ENCODE measurements at regions not wholly inside any gene's neighbourhood (a gene's known extent, or its start where the extent isn't known, plus 50 kb on each side); places are given as distances from the start of the nearest gene placed in this dataset.
"Not testable (repeated sequence)": the region's sequence is repeated elsewhere in the genome, so short reads cannot be mapped to it uniquely, and the experiment has no call there.

DNA sequence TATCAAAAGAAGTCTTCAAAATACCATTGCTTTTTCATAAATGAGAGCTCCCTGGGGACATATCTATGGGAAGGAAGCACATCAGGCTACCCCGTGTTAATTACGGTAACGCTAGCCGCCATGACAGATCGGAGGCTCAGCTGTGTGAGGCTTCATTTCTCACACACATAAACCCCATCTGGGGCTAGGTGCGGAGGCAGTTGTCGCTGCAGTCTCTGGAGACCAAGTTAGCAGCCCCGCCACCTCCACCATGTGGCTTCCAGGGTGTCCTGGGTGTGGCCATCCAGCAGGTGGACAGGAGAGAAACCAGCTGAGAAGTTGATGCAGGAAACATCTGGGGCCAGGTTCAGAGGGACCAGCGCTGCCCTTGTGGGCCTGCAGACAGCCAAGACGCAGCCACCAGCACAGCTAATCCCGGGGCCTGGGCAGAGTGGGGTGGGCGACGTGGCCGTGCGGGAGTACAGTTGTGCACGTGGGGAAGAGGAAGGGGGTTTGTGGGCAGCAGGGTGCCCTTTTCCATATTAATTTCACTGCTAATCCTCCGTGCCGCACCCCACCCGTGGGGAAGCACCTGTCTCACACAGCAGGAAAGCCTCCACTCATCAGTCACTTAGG, 426.5 kb downstream of the IRX1 start:
- no peak for DNase-seq

DNA sequence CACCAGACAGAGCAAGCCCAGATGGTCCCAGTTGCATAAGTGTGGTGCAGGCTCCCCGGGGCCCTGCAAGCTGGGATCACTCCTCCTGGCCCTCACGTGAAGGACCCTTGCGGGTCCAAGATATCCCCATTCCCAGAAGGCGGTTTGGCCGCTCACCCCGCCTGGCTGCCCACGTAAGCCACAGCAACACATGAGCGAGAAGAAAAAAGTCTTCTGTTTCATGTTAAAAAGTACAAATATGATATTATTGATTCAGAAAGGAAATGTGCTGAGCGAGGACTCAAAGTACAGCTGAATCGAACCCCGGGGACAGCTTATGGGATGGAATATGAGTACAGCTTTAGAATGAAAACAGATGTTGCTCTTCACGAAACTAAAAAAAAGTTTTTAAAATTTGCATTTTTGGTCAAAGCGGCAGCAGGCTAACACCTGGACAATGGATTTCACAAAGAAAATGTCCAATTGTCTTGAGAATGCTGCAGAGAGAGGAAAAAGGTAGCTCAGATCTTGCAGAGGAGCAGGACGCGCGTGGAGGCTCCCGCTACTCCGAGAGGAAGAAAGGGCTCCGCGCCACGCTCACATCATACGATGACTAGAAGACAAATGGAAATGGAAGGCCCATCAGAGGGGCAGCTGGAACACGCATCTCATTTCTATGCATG, 427.6 kb downstream of the IRX1 start:
- no peak for DNase-seq

DNA sequence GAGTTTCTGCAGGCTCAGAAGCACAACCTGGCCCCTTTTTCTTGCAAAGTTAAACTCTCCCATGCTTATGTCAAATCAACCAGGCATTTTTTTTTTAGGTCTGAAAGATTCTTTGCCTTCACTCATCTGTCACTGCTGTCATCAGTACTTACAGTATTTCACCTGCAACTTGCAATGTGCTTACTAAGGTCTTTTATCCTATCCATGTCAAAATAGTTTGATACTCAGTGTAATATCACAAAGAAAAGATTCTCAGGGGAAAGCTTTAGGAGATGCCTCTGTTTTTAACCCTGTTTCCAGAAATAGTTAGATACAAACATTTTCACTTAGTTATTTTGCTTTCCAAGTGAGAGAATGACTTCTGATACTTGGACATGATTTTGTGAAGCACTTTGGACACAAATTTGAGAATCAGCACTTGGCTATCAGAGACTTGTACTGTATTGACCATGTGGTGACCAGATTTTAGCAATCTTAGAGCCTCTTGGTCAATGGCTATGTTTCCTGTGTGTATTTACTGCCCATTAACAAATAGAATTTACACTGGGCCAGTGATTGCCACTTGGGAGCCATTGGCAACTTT, 428.2 kb downstream of the IRX1 start:
- no peak for DNase-seq

DNA sequence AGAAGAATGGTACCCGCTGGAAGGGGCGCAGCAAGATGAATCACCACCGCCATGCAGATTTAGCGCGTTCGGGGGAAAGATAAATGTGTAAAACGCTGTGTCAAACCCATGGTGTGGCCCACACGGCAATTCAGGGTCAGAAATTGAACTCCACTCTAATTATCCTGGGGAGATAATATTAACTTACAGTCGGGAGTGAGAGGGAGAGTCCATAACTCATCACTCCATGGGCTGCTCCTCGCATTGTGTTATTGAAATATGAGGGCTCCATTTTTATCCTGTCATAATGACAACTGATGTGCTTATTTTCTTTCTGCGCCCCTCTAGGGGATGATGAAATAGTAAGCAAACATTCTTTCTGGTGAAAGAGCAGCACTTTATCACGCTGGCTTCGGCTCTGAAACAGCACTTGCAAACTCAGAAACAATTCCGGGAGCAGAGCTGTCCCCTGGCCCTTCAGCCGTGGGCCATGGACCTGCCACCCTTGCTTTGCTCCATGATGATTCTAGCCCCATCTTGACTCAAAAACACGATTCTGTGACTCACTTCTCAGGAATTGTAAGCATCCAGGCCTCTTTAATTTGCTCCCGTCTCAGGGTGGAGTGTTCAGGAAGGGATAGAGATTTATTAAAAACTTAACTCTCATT, 431.6 kb downstream of the IRX1 start:
- DNase-seq: no peak

DNA sequence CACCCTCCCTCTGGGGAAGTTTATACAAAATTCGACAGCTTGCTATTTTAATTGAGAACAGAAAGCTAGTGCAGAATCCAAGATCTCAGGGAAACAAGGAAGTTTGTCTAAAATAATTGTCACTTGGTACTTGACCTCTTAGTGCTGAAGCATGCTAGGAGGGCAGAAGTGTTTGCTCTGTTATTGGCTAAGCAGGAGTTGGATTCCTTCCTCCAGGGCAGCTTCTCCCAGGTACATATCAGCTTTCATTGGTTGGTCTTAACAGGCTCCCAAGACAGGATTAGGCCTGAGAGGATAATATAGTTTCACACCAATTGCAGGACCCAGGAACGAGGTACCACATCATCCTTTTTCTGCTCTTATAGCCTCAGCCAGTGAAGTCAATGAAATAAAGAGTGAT, 432.8 kb downstream of the IRX1 start:
- DNase-seq: no peak

DNA sequence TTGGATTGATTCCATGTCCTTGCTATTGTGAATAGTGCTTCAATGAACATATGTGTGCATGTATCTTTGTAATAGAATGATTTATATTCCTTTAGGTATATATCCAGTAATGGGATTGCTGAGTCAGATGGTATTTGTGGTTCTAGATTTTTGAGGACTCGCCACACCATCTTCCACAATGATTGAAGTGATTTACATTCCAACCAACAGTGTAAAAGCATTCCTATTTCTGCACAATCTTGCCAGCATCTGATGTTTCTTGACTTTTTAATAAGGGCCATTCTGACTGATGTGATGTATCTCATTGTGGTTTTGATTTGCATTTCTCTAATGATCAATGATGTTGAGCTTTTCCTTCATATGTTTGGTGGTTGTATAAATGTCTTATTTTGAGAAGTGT, 437.9 kb downstream of the IRX1 start:
- DNase-seq: not testable (repeated sequence)

DNA sequence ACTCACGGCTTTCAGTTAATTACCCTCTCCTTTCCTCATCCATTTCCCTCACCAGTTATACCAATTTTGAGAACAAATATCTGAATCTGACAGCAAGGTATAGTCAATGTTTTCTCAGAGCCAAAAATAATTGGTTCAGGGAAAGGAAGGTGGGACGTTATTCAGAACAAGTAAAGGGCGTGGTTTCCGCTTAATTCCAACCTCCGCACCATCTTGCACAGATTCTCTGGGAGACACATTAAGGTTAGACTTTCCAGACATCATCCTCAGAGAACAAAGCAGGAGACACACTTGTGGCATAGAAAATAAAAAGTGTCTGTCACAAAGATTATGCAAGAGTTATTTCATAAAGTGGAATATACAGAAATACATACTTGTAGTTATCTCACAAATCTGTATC, 441.2 kb downstream of the IRX1 start:
- DNase-seq: no peak

DNA sequence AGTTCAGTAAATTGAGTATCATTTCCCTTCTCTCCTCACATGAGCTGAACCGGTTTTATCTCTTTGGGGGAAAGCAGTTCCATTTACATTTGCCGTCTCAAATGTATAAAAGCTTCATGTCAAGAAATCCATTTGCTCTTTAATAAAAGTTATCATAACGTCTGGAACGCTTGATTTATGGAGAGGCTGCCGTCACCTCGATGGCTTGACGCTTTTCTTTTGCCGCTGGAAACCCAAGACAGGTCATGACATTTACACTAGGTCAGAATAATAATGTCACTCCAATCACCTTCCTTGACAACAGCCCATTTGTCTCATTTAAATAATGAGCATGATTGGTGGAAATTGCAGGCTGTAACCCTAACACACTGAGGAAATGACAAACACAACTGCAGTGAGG, 443.4 kb downstream of the IRX1 start:
- DNase-seq: no peak

DNA sequence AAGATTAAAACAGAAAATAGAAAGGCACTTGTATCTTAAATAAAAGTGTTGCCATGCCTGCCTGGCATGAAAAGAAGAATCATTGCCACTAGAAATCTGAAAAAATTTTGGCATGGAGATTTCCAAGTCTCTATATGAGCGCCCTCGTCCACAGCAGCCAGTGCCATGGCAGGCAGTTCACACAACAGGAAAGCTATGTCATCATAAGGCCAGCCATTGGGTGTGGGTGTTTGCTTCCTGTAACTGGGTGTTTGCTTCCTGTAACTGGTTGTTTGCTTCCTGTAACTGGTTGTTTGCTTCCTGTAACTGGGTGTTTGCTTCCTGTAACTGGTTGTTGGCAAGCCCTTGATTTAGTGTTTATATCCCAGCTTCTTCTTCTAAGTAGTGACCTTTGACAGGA, 446.7 kb downstream of the IRX1 start:
- no peak for DNase-seq

DNA sequence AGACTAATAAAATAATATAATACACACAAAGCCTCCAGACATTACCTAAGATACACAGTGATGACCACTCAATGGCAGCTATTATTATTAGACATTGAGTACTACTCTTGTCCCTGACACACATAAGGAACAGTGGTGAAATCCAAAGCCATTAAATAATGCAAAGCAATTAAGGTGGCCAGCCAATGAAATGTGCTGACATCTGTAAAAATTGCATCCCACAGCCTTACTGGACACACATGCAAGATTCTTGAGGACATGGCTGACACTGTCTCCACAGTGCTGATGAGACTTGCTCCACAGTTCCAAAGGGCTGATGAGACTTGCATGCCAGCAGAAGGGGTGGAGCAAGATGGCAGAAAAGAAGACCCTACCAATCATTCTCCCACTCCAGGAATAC, 447.5 kb downstream of the IRX1 start:
- DNase-seq: no peak

DNA sequence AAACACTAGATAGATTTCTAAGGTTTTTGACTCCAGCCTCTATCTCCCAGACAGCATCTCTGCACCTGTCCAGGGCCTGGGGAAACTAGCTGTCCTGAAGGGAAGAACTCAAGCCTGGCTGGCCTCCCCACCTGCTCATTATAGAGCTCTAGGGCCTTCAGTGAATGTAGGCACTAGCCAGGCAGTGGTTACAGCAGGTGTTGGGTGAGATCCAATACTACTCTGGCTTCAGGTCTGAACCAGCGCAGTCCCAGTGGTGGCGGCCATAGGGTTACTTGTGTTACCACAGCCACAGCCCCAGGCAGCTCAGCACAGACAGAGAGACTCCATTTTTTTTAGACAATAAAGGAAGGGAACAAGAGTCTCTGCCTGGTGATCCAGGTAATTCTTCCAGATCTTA, 449.2 kb downstream of the IRX1 start:
- DNase-seq: no peak

DNA sequence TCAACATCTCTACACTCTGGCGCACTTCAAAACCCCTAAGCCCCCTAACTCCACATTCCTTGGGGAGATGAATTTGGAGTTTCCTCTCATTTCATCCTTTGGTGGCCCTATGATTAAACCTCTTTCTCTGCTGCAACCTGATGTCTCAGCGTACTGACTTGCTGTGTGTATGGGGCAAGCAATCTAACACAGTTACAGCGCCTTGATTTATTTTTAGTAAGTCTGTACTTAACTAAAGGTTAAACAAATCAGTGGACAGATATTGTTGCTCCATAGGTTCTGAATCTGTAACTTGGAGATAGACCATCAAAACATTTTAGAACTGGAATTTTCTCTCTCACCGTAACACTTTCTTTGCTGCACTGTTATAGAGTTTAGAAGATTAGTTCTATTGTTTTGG, 452.8 kb downstream of the IRX1 start:
- DNase-seq: no peak

DNA sequence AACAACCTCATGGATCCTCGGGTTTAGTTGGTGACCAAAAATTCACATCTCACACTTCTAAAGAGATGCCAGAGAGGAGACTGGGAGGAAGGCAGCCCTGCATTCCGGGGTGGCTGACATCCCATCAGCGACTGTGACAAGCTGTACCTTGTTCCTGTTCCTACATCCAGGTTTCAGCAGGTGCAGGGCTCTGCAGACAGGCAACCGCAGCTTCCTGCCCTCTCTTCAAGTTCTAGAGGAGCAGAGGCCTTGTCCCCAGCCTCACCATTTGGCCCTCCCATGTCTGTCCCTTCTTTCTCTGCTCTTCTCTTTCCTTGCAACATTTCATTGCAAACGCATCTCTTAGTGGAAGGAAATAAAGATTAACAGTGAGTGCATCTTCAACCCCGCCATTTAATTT, 454.6 kb downstream of the IRX1 start:
- no peak for DNase-seq

DNA sequence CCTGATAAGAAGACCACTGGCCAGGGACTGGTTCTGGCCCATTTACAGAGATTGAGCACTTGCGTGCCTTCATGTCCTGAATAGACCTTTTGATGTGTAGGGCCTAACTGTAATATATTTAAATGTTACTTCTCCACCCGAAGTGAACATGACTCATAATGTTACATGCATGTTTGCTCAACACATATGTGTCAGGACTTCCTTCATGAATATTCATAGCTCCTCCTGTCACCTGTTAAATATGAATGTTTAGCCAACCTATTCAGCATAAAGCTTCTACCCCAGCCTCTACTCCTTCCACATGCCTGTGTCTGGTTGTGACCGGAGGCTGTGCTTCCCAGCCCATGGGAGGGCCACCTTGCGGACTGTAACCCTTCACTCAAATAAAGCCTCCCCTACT, 457.5 kb downstream of the IRX1 start:
- DNase-seq: no peak

DNA sequence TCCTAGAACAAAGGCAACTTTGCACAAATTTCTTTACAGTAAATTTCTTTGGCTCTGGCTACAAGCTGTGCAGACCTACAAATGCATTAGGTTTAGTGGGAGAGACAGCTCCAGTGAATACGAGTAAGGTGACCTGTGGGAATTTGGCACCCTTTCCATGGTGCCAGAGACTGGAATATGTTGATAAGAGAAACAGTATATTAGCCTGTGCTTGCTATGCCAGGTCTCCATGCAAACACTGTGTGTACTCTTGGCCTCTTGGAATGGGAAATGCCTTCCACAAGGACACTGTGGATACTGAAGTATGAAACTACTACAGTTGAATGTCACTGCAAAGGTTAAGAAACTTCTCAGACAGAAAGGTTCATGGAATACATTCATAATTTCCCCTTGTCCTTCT, 458.5 kb downstream of the IRX1 start:
- no peak for DNase-seq

DNA sequence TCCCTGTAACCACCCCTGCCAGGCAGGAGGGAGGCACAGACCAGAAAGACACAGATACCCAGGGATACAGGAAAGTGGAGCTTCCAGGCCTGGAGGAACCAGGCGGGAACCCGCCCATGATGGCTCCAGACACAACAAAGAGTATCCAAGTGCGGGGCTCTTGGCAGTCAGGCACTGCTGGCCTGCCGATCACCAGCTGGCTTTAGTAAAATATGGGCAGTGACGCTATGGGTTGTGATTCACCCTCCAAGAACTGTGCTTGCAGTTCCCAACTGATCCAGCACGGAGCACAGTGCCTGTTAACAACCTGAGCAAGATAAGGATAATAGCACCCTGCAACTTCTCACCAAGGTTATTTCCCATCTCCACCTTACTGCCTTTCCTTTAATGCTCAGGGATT, 463.3 kb downstream of the IRX1 start:
- no peak for DNase-seq

DNA sequence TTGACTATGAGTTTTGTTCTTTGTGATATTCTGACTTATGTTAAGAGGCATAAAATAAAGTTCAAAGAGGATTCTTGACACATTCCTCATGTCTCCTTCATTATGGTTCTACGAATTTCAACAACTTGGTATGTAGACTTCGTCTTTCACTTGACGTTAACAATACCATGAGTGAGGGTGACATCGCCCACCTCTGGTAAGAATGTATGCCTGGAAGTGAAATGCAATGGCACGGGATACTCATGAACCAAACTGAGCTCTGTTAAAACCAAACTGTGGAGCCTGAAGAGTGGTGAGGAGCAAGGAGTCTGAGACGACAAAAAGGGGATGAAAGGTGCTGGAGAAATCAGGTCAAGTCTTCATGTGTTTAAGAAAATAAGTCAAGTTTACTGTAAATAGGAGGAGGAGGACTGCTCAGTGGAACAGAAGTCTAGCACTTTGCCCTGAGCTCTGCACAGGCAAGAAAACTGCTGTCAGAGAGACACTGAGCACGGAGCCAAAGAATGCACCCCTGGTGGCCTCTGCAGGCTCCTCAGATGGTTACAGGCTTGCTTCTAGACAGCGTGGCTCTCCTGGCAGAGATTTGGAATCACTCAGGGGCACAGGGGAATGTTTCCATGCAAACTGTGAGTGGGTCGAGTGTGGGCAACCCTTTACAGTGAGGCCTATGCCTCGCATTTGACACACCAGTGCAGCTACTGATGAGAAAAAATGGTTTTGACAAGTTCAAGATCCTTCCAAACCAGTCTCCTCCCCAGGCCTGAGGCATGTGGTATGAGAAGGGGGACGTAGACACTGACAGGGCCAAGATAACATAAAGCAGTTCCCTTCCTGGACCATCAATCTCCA, 470.1 kb downstream of the IRX1 start:
- DNase-seq: no peak

DNA sequence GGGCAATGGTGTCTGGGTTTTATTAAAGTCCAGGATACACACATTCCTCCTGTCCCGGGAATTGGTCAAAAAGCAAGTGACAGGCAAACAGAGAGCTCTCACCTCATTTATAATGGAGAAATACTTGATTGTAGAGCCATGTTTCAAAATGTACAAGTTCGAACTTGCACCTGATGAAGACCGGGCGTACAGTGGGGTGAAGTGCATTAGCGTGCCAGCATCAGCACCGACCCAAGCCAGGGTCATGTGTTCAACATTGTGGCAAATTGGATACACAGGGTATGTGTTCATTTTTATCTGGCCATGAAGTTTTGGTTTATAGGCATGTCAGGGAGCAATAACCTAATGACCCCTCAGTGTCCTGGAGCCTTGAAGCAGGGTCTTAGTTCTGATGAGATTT, 472.5 kb downstream of the IRX1 start:
- no peak for DNase-seq

DNA sequence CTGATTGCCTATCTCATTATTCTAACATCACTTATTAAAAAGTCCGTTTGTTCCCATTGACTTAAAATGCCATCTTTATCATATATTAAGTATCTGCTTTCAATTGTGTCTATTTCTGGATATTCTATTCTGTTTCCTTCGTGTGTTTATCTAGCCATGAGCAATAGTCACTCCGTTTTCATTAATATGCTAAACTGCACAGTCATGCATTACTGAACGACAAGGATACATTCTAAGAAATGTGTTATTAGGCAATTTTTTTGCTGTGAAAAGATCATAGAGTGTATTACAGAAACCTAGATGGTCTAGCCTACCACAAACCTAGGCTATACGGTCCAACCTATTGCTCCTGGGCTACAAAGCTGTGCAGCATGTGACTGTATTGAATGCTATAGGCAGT, 482.9 kb downstream of the IRX1 start:
- no peak for DNase-seq

DNA sequence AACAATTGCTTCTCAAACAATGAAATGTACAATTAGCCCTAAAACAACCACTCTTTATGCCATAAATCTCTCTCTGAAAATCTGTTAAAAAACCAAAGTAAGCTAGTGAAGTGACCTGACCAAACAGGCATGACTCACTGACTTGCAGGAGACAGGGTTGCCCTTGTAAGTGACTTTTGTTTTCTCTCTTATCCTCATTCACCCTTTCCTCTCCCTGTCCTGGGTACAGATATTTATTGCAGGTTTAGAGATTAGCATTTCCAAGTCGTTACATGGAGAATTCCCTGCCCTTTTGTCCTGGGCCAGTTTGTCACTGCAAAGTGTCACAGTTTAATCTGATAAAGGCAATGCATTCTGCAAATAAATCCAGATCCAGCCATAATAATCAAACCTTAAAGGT, 484.2 kb downstream of the IRX1 start:
- no peak for DNase-seq

DNA sequence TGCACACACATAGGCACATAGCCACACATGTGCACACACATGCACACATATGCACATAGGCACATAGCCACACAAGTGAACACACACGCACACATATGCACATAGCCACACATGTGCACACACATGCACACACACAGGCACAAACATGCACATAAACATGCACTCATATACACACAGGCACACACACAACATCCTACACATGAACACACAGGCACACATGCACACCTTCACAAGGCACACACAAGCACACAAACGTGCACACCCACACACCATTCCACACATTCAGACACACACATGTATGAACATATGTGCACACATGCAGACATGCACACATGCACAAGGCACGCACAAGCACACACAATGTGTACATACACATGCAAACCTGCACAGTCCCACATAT, 484.7 kb downstream of the IRX1 start:
- no peak for DNase-seq

DNA sequence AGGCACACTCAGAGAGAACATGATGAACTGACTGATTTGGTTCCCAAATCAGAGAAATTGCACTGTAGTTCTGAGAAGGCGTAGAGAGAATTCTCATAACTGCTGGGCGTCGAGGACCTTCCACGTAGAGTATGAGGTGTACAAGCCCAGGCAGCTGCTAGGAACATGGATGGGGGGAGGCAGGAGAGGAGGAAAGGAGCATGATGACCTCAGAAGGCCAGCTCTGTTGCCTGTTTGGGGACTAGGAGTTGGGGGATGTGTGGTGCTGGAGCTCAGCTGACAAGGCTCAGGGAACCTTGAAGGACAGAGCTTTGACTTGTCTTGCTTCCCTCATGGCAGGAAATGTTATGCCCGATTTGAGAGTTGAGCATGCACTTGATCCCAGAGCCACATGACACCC, 485.4 kb downstream of the IRX1 start:
- DNase-seq: no peak

DNA sequence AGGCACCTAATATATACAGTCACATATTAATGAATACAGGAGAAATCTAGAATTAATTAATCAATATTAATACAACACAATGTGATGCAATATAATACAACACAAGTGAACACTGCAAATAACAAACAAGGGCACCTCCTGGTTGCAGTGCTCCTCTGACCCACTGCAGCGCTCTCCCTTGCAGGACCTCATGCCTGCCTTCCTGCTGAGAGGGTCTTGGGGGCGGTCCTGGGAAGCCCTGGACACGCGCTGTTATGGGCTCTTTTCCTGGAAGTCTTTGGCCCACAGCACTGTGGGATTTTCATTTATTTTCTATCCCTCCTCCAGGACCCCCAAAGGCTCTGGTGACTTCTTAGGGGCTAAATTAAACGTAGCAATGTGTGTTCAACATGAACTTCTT, 485.8 kb downstream of the IRX1 start:
- DNase-seq: no peak

All from NCI-H82 (cell line).